Ascending aorta (tissue), 2 donors: ENCODE measurements at regions not wholly inside any gene's neighbourhood (a gene's known extent, or its start where the extent isn't known, plus 50 kb on each side); places are given as distances from the start of the nearest gene placed in this dataset.

ENCODE experiments used
- DNase-seq, 2 donors: peaks; one replicate each; pipeline ENCODE4 v3.0.0-alpha.2; 2019; ENCODE audit warnings: low spot score in 2 of 2
- H3K27ac ChIP-seq, 2 donors: fragments of 200-600 bp; sonication (generic); one replicate each; pipeline ENCODE4 v1.5.1; 2016 to 2017; ENCODE audit warnings: mild to moderate bottlenecking in 1 of 2
- H3K27me3 ChIP-seq: fragments of 200-600 bp; sonication (generic); one replicate; pipeline ENCODE4 v1.5.1; 2017
- H3K36me3 ChIP-seq, 2 donors: fragments of 200-600 bp; sonication (generic); one replicate each; pipeline ENCODE4 v1.5.1; 2016
- H3K4me1 ChIP-seq, 2 donors: fragments of 200-600 bp; sonication (generic); one replicate each; pipeline ENCODE4 v1.5.1; 2016 to 2017; ENCODE audit warnings: mild to moderate bottlenecking in 1 of 2
- H3K4me3 ChIP-seq, 2 donors: fragments of 200-600 bp; sonication (generic); one replicate each; pipeline ENCODE4 v1.5.1; 2016 to 2017; ENCODE audit warnings: mild to moderate bottlenecking in 1 of 2
- H3K9me3 ChIP-seq, 2 donors: fragments of 200-600 bp; sonication (generic); one replicate each; pipeline ENCODE4 v1.5.1; 2016
- CTCF ChIP-seq, 3 experiments: fragments of 200-600 bp in 2 of 3; fragments of 450-650 bp in 1 of 3; sonication (generic) in 2 of 3; IDR thresholded peaks; one replicate each; pipeline ENCODE4 v1.5.1; 2016 to 2019; ENCODE audit warnings: antibody characterized with exemption in 3 of 3, mild to moderate bottlenecking in 1 of 3, moderate library complexity in 1 of 3
- intact Hi-C: fragments of 100-400 bp; cut with DNase I; formaldehyde crosslinking; loops from one replicate; pipeline ENCODE4 v1.15.1; 2023

DNA sequence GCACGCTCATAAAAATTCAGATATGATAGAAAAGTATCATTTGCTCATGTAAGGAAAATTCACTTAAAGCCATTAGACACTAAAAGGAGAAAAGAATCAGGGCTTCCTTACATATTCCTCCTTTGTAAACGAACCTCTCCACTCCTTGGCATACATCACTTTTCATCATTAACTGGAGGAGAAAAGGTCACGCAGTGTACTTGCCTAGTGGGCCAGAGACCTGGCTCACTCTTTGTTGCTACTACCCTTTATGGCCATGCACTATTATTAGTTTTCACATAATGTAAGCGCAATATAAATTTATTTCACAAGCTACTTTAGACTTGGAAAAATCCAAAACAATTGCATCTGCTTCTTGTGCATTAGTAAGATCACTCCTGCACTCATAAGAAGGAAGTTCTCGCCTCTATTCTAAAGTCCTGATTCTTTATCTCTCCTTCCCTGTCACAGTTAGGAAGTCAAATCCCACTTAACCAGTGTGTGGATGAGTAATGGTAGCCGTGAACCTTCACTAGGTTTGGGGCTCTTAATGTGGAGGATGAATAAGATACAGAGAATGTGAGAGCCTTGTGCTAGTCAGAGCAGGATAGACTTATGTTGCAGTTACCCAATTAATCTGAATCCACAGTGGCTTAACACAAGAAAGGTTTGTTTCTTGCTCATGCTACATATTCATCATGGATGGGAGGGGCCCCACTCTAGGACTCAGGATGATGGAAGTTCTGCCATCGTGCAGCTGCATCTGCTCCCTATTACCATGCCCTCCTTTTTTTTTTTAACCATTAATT lies 115.0 kb upstream of the GLS start:
- intact Hi-C loops: no loop called here
- Histone ChIP-seq H3K4me1 (no peaks in the 10 kb centered on the region), H3K36me3 (no peaks in the 10 kb centered on the region), H3K9me3 (no peaks in the 10 kb centered on the region), H3K27me3 (no peaks in the 10 kb centered on the region), H3K27ac (no peak overlapping the region), H3K4me3 (no peak overlapping the region)
- DNase-seq: no peak
- no peak for TF ChIP-seq CTCF (IDR thresholded peaks at IDR 0.05)

DNA sequence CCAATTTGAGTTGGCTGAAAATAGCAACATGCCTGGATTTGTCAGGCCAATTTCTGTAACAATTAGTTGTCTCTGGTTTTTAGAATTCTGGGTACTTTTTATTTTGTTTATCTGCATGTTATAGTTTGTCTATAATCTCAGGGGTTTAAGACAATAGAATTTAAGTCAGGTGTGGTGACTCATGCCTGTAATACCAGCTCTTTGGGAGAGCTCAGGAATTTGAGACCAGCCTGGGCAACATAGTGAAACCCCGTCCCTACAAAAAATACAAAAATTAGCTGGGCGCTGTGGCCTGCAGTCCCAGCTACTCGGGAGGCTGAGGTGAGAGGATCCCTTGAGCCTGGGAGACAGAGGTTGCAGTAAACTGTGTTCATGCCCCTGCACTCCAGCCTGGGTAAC lies 114.4 kb upstream of the GLS start:
- Histone ChIP-seq H3K9me3 (no peaks in the 10 kb centered on the region), H3K27ac (no peak overlapping the region), H3K4me3 (no peak overlapping the region), H3K4me1 (no peaks in the 10 kb centered on the region), H3K36me3 (no peaks in the 10 kb centered on the region), H3K27me3 (no peaks in the 10 kb centered on the region)
- DNase-seq: no peak
- TF ChIP-seq CTCF (IDR thresholded peaks at IDR 0.05): no peak
- intact Hi-C loops: no loop called here

DNA sequence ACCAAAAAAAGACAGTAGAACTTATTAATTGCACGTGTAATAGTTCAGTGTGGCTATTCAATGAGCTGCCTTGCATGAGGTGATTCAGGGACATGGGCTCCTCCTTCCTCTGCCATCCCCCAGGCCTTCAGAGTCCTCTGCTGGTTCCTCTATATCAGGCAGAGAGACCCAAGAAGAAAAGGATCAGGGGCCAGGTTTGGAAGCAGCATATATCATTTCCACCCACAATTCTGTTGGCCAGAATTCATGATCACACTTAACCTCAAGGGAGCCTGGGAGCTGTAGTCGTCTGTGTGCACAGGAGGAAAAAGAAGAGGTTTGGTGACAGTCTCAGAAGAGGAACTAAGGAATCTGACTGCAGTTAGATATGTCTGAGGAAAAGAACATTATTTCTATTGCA lies 114.0 kb upstream of the GLS start:
- H3K27ac ChIP-seq: no peak overlapping the region
- H3K9me3 ChIP-seq: no peaks in the 10 kb centered on the region
- H3K36me3 ChIP-seq: no peaks in the 10 kb centered on the region
- no peak for DNase-seq
- no peaks in the 10 kb centered on the region for H3K4me1 ChIP-seq
- H3K27me3 ChIP-seq: no peaks in the 10 kb centered on the region
- H3K4me3 ChIP-seq: no peak overlapping the region
- TF ChIP-seq CTCF (IDR thresholded peaks at IDR 0.05): no peak
- intact Hi-C loops: no loop called here

DNA sequence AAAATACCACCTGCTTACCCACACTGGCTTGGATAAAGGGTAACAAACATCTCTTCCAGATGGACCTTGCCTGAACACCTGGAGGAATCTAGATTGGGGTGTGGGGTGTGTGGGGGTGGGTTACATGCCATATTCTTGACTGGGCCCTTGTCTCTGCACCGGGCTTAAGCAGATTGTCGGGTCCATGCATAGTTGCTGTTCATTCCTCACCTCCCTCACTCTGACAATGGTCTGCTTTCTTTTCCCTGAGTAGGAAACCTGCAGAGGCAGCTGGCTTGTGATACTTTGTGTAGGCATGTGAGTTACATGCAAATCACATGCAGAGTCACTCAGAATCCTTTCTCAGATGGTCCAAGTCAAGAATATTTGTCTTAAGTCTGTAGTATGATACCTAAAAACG lies 112.8 kb upstream of the GLS start:
- Histone ChIP-seq H3K27ac (no peak overlapping the region), H3K9me3 (no peaks in the 10 kb centered on the region), H3K4me1 (no peaks in the 10 kb centered on the region), H3K27me3 (no peaks in the 10 kb centered on the region), H3K4me3 (no peak overlapping the region), H3K36me3 (no peaks in the 10 kb centered on the region)
- no peak for DNase-seq
- TF ChIP-seq CTCF (IDR thresholded peaks at IDR 0.05): no peak
- intact Hi-C loops: no loop called here

GRCh38 chr2:190769258-190769657 lies 111.4 kb upstream of the GLS start:
- H3K27me3 ChIP-seq: no peaks in the 10 kb centered on the region
- DNase-seq: no peak
- no peaks in the 10 kb centered on the region for H3K9me3 ChIP-seq
- no peak overlapping the region for H3K4me3 ChIP-seq
- intact Hi-C loops: no loop called here
- TF ChIP-seq CTCF (IDR thresholded peaks at IDR 0.05): no peak
- no peak overlapping the region for H3K27ac ChIP-seq
- no peaks in the 10 kb centered on the region for H3K36me3 ChIP-seq
- no peaks in the 10 kb centered on the region for H3K4me1 ChIP-seq

DNA sequence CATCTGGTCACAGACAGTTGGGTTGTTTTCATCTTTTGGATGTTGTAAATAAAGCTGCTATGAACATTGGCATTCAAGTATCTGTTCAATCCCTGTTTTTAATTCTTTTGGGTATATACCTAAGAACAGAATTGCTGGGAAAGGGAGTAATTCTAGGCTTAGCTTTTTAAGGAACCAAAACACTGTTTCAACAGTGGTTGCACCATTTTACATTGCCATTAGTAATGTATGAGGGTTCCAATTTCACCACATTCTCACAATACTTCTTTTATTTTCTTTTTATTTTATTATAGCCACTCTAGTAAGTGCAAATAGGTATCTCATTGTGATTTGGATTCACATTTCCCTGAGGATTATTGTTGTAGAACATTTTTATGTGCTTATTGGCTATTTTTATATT lies 108.9 kb upstream of the GLS start:
- Histone ChIP-seq H3K9me3 (no peaks in the 10 kb centered on the region), H3K4me3 (no peak overlapping the region), H3K36me3 (no peaks in the 10 kb centered on the region), H3K27ac (no peak overlapping the region), H3K4me1 (no peaks in the 10 kb centered on the region), H3K27me3 (no peaks in the 10 kb centered on the region)
- no peak for TF ChIP-seq CTCF (IDR thresholded peaks at IDR 0.05)
- intact Hi-C loops: no loop called here
- DNase-seq: no peak
